NT2/D1 (cell line): ENCODE measurements at regions not wholly inside any gene's neighbourhood (a gene's known extent, or its start where the extent isn't known, plus 50 kb on each side); places are given as distances from the start of the nearest gene placed in this dataset.

Source experiments
- SUZ12 ChIP-seq: IDR thresholded peaks from 2 replicates; pipeline ENCODE4 v1.6.1; 2011; ENCODE audit not compliant: insufficient read length, insufficient read depth; ENCODE audit errors: extremely low read depth
- YY1 ChIP-seq: IDR thresholded peaks from 2 replicates; pipeline ENCODE4 v1.6.1; 2011; ENCODE audit not compliant: insufficient read length, insufficient read depth
- ZNF274 ChIP-seq: IDR thresholded peaks from 2 replicates; pipeline ENCODE4 v1.6.1; 2011; ENCODE audit warnings: mild to moderate bottlenecking, low read depth, low read length

- no peak for TF ChIP-seq ZNF274
- TF ChIP-seq YY1 = no peak
- no peak for TF ChIP-seq SUZ12
These were observed 305.7 kb downstream of the DHX15 start for GRCh38 chr4:24278693-24279092.
